ENCODE measurements at regions not wholly inside any gene's neighbourhood (a gene's known extent, or its start where the extent isn't known, plus 50 kb on each side); places are given as distances from the start of the nearest gene placed in this dataset.

DNA sequence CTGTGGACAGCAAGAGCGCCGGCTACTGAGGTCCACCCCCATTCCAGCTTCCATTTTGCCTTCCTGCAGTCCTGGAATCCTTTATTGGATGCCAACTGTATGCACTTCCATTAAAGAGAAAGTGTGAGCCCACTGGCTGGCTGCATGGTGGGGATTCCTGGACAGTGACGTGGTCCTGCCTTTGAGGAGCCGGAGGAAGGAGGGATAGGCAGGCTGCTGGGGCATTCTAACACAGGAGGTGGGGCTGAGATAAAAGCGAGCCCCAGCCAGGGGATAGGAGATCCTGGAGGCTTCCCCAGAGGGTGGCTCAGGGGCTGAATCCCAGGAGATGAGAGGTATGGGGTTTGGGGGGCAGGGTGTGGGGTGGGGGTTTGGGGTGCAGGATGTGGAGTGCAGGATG is 984.7 kb downstream of the BRD1 start:
- no peak overlapping the region for H3K27ac Mint-ChIP-seq
- H3K36me3 Mint-ChIP-seq (ENCODE audit: low read depth) = no peaks in the 10 kb centered on the region
- no peaks in the 10 kb centered on the region for H3K9me3 Mint-ChIP-seq
- H3K4me1 Mint-ChIP-seq = no peaks in the 10 kb centered on the region
- H3K4me3 Mint-ChIP-seq = no peak overlapping the region
- TF ChIP-seq, protein P1, sequence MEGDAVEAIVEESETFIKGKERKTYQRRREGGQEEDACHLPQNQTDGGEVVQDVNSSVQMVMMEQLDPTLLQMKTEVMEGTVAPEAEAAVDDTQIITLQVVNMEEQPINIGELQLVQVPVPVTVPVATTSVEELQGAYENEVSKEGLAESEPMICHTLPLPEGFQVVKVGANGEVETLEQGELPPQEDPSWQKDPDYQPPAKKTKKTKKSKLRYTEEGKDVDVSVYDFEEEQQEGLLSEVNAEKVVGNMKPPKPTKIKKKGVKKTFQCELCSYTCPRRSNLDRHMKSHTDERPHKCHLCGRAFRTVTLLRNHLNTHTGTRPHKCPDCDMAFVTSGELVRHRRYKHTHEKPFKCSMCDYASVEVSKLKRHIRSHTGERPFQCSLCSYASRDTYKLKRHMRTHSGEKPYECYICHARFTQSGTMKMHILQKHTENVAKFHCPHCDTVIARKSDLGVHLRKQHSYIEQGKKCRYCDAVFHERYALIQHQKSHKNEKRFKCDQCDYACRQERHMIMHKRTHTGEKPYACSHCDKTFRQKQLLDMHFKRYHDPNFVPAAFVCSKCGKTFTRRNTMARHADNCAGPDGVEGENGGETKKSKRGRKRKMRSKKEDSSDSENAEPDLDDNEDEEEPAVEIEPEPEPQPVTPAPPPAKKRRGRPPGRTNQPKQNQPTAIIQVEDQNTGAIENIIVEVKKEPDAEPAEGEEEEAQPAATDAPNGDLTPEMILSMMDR (IDR thresholded peaks at IDR 0.05; ENCODE audit: unreplicated experiment in 3 of 3) = no peak
- H3K27me3 Mint-ChIP-seq (ENCODE audit: low read depth) = peaks cover 17% of the 10 kb centered on the region

DNA sequence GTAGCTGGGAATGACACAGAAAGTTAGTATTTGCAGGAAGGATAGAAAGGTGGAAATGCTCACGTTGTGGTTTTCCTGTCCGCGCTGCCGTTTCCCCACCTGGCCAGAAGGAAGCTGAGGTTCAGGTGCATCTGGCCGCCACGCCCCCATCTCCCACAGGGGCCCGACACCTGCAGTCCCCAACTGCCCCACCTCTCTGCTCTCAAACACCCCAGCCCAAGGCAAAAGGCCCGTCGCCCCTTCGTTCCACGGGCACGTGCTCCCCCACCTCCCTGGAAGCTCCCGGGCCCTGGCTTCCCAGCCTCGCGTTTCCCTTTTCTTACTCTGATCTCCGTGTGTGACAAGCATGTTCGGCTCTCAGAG is 985.1 kb downstream of the BRD1 start:
- Mint-ChIP-seq H3K4me3 (no peak overlapping the region), H3K4me1 (no peaks in the 10 kb centered on the region), H3K9me3 (no peaks in the 10 kb centered on the region), H3K36me3 (ENCODE audit: low read depth) (no peaks in the 10 kb centered on the region), H3K27me3 (ENCODE audit: low read depth) (peaks cover 17% of the 10 kb centered on the region), H3K27ac (no peak overlapping the region)
- TF ChIP-seq, protein P1 (IDR thresholded peaks at IDR 0.05; ENCODE audit: unreplicated experiment in 3 of 3) = no peak

DNA sequence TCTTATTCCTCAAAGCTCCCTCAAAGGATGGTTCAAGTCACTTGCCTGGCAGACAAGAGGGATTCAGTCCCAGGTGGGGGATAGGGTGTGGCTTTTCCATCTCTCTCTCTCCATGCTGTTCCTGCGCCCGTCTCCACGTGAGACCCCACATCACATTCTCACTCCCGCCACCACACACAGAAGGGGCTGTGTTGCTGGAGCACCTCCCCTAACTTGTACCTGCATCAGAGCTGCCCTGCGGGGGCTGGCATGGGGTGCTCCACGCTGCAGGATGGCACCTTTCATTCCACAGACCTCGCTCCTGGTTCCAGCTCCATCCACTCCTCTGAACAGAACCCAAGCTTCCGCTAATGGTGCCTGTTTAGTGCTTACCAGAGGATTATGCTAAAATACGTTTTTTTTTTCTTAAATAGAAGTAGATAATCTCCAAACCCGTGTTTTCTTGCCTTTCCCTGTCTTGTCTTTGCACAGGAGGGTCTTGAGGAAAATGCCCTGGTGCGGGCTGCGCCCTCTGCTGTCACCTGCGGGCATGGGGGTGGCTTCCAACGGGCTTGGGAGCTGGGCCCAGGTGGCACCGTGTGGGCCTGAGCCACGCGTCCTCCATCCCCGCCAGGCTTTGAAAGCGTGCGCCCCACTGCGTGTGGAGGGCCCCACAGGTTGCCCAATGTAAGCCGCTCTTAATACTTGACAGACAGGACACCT is 985.6 kb downstream of the BRD1 start:
- no peaks in the 10 kb centered on the region for H3K36me3 Mint-ChIP-seq (ENCODE audit: low read depth)
- no peak overlapping the region for H3K27ac Mint-ChIP-seq
- peaks cover 22% of the 10 kb centered on the region for H3K27me3 Mint-ChIP-seq (ENCODE audit: low read depth)
- H3K4me1 Mint-ChIP-seq = no peaks in the 10 kb centered on the region
- H3K4me3 Mint-ChIP-seq = no peak overlapping the region
- TF ChIP-seq, protein P1 (IDR thresholded peaks at IDR 0.05; ENCODE audit: unreplicated experiment in 3 of 3) = no peak
- no peaks in the 10 kb centered on the region for H3K9me3 Mint-ChIP-seq

DNA sequence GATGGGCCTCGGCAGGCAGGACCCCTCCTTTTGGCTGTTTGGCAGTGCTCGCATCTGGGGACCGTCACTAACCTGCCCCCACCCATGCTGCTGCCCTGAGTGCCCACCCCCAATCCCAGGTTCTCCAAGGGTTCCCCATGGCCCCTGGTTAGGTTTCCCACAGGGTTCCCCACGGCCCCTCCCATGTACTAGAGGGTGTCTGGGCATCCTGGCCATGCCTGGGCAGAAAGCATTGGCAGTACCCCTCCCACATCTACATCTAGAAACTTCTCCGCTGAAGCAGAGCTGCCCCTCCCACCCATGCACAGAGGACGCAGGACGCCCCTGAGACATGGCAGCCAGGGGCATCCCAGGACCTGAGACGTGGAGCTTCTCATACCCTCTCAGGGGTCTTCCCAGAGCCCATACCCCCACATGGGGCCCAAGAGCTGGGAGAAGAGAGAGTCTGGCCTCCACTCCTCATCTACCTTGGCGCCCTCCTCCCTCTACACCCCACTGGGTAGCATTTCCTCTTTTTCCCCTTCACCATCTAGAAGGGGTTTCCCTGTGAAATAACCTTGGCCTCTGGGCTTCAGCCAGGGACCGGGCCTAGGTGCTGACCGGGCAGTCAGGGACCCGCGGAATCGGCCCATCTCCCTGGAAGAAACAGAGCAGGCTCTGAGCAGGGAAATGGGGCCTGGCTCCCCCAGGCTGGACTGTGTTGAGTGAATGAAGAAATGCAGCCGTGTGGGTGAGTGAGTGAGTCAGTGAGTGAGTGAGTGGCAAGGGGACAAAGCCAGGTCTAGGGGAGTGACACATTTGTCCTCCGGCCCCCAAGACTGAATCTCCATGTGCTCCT is 987.3 kb downstream of the BRD1 start:
- Mint-ChIP-seq H3K4me1 (no peaks in the 10 kb centered on the region), H3K4me3 (no peak overlapping the region), H3K27ac (no peak overlapping the region), H3K36me3 (ENCODE audit: low read depth) (no peaks in the 10 kb centered on the region), H3K27me3 (ENCODE audit: low read depth) (peaks cover 27% of the 10 kb centered on the region), H3K9me3 (no peaks in the 10 kb centered on the region)
- TF ChIP-seq, protein P1 (IDR thresholded peaks at IDR 0.05; ENCODE audit: unreplicated experiment in 3 of 3) = no peak

DNA sequence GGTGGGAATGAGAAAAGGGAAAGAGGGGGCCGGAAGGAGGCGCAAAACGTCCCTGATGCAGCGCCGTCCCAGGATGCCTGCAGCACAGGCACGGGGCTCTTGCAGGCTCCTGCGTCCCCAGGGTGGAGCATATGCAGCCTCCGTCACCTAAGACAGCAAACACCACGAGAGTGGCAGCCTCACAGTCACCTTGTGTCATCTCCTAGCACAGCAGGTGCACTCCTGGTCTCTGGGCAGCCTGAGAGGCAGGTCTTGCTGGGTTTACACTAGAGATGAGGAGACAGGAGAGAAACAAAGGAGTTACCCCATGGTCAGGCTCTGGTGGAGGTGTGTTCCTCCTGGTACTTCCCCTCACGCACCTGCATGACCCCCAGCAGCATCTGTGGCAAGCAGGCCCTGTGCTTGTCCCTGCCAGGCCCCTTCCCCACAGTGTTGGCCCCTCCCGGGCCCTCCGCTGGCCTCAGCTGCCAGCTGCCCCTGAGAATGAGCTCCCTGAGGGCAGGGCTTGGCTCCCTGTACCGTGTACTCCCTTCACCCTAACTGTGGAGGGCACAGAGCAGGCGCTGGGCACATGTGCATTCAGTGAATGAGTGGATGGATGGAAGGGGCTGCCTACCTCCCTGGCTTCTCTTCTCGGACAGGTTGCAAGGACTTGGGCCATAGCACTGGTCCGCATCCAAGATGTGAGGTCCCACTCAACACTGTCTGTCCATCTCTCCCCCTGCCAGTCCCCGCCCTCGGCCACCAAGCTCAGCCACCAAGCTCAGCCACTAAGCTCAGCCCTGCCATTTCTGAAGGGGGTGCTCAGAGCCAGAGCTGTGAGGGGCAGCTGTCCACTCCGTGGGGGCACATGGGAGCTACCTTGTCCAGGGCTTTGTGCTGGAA is 988.6 kb downstream of the BRD1 start:
- no peaks in the 10 kb centered on the region for H3K36me3 Mint-ChIP-seq (ENCODE audit: low read depth)
- no peak overlapping the region for H3K27ac Mint-ChIP-seq
- no peaks in the 10 kb centered on the region for H3K4me1 Mint-ChIP-seq
- TF ChIP-seq, protein P1 (IDR thresholded peaks at IDR 0.05; ENCODE audit: unreplicated experiment in 3 of 3) = no peak
- H3K4me3 Mint-ChIP-seq = no peak overlapping the region
- peaks cover 31% of the 10 kb centered on the region for H3K27me3 Mint-ChIP-seq (ENCODE audit: low read depth)
- H3K9me3 Mint-ChIP-seq = no peaks in the 10 kb centered on the region

All from nephron (organoid).